Hindlimb muscle (tissue), 1 donor: ENCODE measurements at regions not wholly inside any gene's neighbourhood (a gene's known extent, or its start where the extent isn't known, plus 50 kb on each side); places are given as distances from the start of the nearest gene placed in this dataset.
"Not testable (repeated sequence)": the region's sequence is repeated elsewhere in the genome, so short reads cannot be mapped to it uniquely, and the experiment has no call there.

Experiments
- DNase-seq: peaks from one replicate; pipeline ENCODE4 v3.0.0-alpha.2; 2013

GRCh38 chr7:54129035-54129434, 413.1 kb upstream of the VSTM2A start:
- DNase-seq = no peak

DNA sequence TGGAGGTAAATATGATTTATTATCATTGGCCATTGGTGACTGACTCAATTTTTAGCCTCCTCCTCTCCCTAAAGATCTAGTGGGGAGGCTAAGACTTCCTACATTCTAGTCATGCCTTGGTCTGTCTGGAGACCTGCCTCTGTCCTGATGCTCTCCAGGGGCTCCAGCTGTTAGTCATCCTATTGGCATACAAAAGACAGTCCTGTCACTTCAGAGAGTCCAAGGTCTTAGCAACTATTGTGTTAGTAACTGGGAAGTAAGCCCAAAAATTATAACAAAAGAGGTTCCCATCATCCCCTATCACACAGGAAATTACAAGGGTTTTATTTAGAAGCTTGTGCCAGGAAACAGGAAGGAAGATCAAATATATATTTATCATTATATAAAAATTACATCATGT, 400.6 kb upstream of the VSTM2A start:
- DNase-seq = no peak

DNA sequence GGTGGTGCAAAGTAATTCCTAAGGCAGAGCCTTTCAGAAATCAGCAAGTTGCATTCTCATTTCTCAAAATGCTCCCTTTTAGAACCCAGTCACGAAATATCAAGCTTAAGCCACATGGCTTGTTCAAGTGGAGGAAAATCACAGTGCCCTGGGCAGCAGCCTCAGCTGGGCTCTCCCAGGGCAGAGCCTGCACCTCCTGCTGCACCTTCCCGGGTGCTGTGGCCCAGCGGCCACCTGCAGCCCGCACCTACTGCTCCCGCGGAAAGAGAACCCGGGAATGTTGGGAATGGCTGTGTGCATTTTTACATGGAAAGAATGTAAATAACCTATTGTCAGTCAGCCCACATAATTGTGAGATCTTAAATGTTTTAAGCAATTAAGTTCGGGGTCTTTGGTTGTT, 396.5 kb upstream of the VSTM2A start:
- DNase-seq = no peak

DNA sequence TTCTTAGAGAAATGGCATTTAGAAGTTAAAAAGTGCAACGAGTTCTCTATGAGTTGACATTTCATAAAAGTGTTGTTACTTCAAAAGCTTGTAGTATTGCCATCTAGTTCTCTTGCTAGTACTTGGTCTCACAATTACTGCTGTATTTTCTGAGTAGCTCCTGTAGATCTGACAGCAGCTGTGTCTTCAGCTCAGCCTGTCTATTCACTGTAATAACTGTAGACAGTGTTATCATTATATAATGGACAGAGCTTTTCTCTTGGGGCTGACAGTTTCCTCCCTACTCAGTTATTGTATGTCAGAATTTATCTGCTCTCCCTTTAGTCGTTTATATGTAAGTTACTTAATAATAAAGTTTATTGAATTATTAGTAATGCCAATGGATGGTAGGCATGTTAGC, 388.7 kb upstream of the VSTM2A start:
- DNase-seq = no peak

- DNase-seq = no peak
Observed at GRCh38 chr7:54159088-54159487, 383.1 kb upstream of the VSTM2A start.

GRCh38 chr7:54161621-54162020, 380.6 kb upstream of the VSTM2A start:
- no peak for DNase-seq

DNA sequence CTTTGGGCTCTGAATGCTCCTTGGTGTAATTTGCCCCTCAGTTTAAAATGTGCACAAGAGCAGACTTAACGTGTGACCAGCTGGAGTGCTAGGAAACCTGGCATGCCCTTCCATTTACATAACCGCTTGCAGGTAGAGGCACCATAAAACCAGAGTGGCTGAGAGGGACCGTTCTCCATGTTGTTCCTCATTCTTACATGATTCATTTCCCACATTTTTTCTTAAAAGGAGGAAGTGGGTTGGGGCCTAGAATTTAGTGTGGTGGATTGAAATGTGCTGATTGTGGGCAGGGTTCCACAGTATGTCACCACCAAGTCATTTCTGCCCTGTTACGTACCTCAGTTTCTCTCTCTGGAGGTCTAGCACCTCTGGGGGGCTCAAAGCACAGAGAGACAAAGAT, 375.8 kb upstream of the VSTM2A start:
- no peak for DNase-seq

- DNase-seq = no peak
Observed at GRCh38 chr7:54179321-54180029, 362.7 kb upstream of the VSTM2A start.

- DNase-seq = no peak
Observed at GRCh38 chr7:54180796-54181195, 361.4 kb upstream of the VSTM2A start.

- no peak for DNase-seq
Observed at GRCh38 chr7:54183055-54183454, 359.1 kb upstream of the VSTM2A start.

DNA sequence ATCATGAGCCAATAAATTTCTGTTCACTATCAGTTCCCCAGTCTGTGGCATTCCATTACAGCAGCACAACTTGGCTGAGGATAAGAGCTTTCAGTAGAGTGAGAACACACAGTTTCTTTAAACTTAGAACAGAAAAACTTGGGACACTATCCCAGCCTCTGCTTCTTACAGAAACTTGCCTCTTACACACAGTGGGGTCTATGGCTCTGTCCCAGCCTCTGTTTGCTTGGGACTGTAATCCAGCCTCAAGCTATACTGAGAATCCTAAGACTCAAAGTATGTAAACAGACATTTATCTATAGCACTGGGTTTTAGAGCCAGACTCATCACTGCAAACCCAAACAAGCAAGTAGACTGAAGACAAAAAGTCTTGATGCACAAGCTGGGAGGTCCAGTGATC, 355.8 kb upstream of the VSTM2A start:
- no peak for DNase-seq

- no peak for DNase-seq
Observed at GRCh38 chr7:54187886-54188685, 354.1 kb upstream of the VSTM2A start.

DNA sequence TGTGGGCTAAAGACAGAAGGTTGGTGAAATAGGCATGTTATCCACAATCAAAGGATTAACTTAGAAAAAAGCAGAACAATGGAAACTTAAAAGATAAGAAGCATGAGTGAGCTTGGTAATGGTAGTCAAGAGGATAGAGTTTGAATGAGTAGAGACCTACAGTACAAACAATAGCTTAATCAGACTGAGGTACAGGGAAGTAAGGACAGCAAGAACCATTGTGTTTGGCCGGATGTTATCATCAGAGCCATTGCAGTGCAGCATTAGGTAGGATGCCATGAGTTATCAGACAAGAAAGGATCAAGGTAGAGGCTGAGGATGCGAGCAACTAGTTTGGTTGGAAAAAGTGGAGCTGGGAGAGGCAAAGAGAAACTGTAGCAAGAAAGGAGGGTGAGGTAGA, 353.3 kb upstream of the VSTM2A start:
- DNase-seq = no peak

- DNase-seq = no peak
Observed at GRCh38 chr7:54189330-54189729, 352.8 kb upstream of the VSTM2A start.

GRCh38 chr7:54201501-54201900, 340.7 kb upstream of the VSTM2A start:
- DNase-seq = no peak

- no peak for DNase-seq
Observed at GRCh38 chr7:54215424-54215823, 326.8 kb upstream of the VSTM2A start.

DNA sequence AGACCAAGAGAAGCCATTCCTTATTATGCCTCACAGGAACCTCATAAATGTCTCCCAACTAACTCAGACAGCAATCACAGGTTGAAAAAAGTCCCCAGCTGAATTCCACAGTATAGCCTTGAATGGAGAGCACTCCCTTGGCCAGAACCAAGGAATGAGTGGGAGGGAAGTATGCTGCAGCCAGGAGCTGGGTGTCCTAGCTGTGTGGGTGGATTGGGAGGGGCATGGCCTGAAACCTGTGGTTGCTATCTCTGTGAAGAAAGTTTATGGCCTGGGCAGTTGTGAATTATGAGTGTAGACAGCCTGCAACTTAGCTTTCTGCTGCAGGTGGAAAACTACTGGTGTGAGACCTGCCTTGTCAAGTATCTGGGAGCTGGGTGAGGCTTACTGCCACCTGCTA, 316.1 kb upstream of the VSTM2A start:
- not testable (repeated sequence) for DNase-seq

DNA sequence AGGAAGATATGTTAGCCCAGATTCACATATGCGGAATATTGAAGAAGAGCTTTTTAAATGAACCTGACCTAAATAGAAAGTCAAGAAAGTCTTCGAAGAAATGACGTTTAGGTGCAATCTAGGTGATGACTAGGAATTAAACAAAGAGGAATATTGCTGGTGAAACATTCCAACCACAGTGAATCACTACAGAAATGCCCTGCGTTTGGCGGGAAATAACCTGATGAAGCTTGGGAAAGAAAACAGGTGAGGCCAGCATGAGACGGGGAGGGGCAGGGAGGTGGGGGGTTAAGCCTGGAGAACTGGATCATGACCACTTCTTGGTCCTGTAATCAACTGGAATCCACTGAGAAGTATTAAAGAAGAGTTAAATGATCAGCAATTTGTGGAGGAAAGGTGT, 299.4 kb upstream of the VSTM2A start:
- DNase-seq = no peak

- DNase-seq = no peak
Observed at GRCh38 chr7:54245020-54245419, 297.2 kb upstream of the VSTM2A start.

DNA sequence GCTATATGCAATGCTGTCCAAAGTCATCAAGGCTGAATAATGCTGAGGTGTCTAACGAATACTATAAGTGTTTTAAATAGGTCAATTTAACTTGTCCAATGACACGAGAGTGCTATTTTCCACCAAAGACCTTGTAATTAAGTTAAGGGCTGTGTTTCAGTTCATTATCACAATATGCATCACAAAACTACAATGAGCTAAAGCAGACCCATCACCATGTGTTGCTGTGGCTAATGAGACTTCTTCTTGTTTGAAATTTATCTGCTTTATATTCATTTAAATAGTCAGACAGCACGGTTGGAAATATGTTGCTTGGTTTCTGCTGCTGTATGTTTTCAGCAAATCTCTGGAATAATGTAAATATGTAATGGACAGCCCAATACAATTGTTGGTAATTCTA, 292.5 kb upstream of the VSTM2A start:
- no peak for DNase-seq

DNA sequence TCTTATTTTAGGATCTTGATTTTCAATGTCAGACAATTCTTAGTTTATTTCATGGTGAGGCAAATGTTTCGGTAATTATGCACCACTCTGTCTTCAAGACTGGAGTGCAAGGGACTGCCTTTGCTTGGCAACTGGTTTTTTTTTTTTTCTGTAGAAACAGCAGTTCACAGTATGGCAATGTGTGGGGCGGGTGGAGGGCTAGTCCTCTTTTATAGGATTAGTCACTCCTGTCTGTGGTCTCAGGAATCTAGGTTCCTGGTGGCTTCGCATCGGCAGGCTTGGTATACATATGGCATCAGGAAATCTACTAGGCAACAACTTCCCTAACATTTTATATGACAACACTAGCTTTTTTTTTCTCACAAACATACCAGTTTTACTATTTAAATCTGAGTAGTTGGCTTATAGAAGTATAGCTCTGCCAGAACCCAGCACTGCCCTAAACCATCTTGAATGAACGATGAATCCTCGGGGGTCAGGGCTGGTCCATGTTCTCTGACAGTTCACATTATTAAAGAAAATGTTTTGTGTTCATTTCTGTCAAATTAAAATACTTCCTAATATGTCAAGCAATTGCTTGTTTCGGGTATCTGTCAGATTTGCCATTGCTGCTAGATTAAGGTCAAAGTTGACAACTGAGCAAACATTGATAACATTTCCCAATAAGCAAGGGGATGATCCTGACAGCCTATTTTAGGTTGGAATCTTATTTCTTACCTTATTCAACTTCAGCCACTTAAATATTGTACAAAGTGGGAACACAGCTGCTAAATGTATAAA, 289.7 kb upstream of the VSTM2A start:
- no peak for DNase-seq

DNA sequence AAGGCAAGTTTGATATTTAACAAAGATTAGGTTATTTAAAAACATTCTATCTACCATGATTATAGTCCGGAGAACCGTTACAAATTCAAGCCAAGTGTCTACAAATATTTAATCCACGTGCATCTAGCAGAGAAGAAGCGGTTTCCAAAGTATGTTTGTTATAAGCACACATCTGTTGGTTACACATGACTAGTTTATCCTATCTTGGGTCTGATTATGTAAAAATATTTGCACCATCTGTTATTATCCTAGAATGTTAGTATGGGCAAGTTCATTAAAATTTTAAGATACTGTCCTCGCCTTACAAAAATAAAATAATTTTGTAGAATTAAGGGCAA, 289.2 kb upstream of the VSTM2A start:
- no peak for DNase-seq

DNA sequence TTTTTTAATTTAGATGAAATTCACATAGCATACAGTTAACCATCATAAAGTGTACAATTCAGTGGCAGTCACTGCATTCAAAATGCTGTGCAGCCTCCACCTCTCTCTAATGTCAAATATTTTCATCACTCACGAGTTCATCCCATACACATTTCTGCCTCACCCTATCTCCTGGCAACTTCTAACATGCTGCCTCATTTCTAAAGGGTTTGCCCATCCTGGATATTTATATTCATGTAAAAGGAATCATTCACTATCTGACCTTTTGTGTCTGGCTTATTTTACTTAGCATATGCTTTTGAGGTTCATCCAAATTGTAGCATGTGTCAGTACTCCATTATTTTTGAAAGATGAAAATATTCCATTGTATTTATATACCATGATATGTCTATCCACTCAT, 286.9 kb upstream of the VSTM2A start:
- no peak for DNase-seq

GRCh38 chr7:54259185-54259584, 283.0 kb upstream of the VSTM2A start:
- no peak for DNase-seq
